ENCODE measurements at regions not wholly inside any gene's neighbourhood (a gene's known extent, or its start where the extent isn't known, plus 50 kb on each side); places are given as distances from the start of the nearest gene placed in this dataset.

DNA sequence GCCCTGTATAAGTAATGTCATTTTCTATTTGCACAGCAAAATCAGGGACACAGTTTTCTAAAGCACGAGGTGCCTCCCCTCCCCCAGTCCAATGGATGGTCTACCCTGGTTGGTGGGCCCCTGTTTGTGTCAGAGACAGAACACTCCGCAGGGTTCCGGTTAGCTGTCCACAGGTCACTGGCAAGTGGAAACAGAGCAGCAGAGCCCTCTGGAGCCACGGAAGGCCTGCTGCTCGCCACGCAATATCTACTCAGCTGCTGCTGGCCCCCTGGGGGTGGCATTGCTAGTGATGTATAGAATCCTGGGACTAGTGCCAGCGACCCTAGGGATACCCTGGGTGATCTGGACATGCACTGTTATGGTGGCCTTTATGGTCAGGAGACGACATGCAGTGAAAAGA is 50.4 kb downstream of the RIN2 start:
- Histone ChIP-seq H3K9me2 (ENCODE audit: insufficient read depth) (no peaks in the 10 kb centered on the region), H3K4me3 (no peak overlapping the region), H4K20me1 (replicated peaks; ENCODE audit: insufficient read depth) (no peaks in the 10 kb centered on the region), H3K27ac (ENCODE audit: low read depth) (no peak overlapping the region), H3K4me2 (no peak overlapping the region), H3K4me1 (ENCODE audit: insufficient read depth) (no peaks in the 10 kb centered on the region), H3F3A (replicated peaks; ENCODE audit: low read depth) (no peaks in the 10 kb centered on the region), H3K27me3 (ENCODE audit: insufficient read depth) (no peaks in the 10 kb centered on the region), H3K79me2 (replicated peaks; ENCODE audit: insufficient read depth) (no peaks in the 10 kb centered on the region), H2AFZ (no peak overlapping the region), H3K36me3 (ENCODE audit: insufficient read depth) (no peaks in the 10 kb centered on the region)
- no peaks in the 10 kb centered on the region for H3K4me1 Mint-ChIP-seq
- H3K4me3 Mint-ChIP-seq, result no peak overlapping the region
- peaks cover 4% of the 10 kb centered on the region for H3K27me3 Mint-ChIP-seq (ENCODE audit: insufficient read depth, low read depth, poor library complexity)
- DNase-seq (ENCODE audit: low spot score) (no peak), ATAC-seq (no peak)
- H3K36me3 Mint-ChIP-seq (ENCODE audit: low read depth), result peaks cover 3% of the 10 kb centered on the region; the same call in 1 of the 3 replicates
- H3K9me3 Mint-ChIP-seq, result no peaks in the 10 kb centered on the region; the same call in 2 of the 3 replicates
- TF ChIP-seq ZNF331 (CRISPR knock-in tag; IDR thresholded peaks at IDR 0.05; ENCODE audit: low read depth), result no peak
- no peak for TF ChIP-seq CREB1 (CRISPR knock-in tag; IDR thresholded peaks at IDR 0.05; ENCODE audit: low read depth)
- TF ChIP-seq, protein P1, sequence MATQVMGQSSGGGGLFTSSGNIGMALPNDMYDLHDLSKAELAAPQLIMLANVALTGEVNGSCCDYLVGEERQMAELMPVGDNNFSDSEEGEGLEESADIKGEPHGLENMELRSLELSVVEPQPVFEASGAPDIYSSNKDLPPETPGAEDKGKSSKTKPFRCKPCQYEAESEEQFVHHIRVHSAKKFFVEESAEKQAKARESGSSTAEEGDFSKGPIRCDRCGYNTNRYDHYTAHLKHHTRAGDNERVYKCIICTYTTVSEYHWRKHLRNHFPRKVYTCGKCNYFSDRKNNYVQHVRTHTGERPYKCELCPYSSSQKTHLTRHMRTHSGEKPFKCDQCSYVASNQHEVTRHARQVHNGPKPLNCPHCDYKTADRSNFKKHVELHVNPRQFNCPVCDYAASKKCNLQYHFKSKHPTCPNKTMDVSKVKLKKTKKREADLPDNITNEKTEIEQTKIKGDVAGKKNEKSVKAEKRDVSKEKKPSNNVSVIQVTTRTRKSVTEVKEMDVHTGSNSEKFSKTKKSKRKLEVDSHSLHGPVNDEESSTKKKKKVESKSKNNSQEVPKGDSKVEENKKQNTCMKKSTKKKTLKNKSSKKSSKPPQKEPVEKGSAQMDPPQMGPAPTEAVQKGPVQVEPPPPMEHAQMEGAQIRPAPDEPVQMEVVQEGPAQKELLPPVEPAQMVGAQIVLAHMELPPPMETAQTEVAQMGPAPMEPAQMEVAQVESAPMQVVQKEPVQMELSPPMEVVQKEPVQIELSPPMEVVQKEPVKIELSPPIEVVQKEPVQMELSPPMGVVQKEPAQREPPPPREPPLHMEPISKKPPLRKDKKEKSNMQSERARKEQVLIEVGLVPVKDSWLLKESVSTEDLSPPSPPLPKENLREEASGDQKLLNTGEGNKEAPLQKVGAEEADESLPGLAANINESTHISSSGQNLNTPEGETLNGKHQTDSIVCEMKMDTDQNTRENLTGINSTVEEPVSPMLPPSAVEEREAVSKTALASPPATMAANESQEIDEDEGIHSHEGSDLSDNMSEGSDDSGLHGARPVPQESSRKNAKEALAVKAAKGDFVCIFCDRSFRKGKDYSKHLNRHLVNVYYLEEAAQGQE (IDR thresholded peaks at IDR 0.05; ENCODE audit: unreplicated experiment), result no peak
- TF ChIP-seq, protein P2, sequence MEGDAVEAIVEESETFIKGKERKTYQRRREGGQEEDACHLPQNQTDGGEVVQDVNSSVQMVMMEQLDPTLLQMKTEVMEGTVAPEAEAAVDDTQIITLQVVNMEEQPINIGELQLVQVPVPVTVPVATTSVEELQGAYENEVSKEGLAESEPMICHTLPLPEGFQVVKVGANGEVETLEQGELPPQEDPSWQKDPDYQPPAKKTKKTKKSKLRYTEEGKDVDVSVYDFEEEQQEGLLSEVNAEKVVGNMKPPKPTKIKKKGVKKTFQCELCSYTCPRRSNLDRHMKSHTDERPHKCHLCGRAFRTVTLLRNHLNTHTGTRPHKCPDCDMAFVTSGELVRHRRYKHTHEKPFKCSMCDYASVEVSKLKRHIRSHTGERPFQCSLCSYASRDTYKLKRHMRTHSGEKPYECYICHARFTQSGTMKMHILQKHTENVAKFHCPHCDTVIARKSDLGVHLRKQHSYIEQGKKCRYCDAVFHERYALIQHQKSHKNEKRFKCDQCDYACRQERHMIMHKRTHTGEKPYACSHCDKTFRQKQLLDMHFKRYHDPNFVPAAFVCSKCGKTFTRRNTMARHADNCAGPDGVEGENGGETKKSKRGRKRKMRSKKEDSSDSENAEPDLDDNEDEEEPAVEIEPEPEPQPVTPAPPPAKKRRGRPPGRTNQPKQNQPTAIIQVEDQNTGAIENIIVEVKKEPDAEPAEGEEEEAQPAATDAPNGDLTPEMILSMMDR (conservative IDR thresholded peaks at IDR 0.05; ENCODE audit: low read depth in 2 of 2), result no peak
- TF ChIP-seq, protein P3, sequence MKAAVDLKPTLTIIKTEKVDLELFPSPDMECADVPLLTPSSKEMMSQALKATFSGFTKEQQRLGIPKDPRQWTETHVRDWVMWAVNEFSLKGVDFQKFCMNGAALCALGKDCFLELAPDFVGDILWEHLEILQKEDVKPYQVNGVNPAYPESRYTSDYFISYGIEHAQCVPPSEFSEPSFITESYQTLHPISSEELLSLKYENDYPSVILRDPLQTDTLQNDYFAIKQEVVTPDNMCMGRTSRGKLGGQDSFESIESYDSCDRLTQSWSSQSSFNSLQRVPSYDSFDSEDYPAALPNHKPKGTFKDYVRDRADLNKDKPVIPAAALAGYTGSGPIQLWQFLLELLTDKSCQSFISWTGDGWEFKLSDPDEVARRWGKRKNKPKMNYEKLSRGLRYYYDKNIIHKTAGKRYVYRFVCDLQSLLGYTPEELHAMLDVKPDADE (IDR thresholded peaks at IDR 0.05), result no peak
- no peak for TF ChIP-seq ZNF114 (CRISPR knock-in tag; IDR thresholded peaks at IDR 0.05)
- TF ChIP-seq NANOG (IDR thresholded peaks at IDR 0.05; ENCODE audit: borderline replicate concordance), result no peak
- no peak for TF ChIP-seq STAT1 (IDR thresholded peaks at IDR 0.05; ENCODE audit: unreplicated experiment)
- TF ChIP-seq JUNB (IDR thresholded peaks at IDR 0.05; ENCODE audit: unreplicated experiment), result no peak
- TF ChIP-seq POLR2AphosphoS5 (IDR thresholded peaks at IDR 0.05; ENCODE audit: low read depth), result no peak
- TF ChIP-seq EZH2phosphoT487 (IDR thresholded peaks at IDR 0.05; ENCODE audit: unreplicated experiment), result no peak
- TF ChIP-seq, protein P4, sequence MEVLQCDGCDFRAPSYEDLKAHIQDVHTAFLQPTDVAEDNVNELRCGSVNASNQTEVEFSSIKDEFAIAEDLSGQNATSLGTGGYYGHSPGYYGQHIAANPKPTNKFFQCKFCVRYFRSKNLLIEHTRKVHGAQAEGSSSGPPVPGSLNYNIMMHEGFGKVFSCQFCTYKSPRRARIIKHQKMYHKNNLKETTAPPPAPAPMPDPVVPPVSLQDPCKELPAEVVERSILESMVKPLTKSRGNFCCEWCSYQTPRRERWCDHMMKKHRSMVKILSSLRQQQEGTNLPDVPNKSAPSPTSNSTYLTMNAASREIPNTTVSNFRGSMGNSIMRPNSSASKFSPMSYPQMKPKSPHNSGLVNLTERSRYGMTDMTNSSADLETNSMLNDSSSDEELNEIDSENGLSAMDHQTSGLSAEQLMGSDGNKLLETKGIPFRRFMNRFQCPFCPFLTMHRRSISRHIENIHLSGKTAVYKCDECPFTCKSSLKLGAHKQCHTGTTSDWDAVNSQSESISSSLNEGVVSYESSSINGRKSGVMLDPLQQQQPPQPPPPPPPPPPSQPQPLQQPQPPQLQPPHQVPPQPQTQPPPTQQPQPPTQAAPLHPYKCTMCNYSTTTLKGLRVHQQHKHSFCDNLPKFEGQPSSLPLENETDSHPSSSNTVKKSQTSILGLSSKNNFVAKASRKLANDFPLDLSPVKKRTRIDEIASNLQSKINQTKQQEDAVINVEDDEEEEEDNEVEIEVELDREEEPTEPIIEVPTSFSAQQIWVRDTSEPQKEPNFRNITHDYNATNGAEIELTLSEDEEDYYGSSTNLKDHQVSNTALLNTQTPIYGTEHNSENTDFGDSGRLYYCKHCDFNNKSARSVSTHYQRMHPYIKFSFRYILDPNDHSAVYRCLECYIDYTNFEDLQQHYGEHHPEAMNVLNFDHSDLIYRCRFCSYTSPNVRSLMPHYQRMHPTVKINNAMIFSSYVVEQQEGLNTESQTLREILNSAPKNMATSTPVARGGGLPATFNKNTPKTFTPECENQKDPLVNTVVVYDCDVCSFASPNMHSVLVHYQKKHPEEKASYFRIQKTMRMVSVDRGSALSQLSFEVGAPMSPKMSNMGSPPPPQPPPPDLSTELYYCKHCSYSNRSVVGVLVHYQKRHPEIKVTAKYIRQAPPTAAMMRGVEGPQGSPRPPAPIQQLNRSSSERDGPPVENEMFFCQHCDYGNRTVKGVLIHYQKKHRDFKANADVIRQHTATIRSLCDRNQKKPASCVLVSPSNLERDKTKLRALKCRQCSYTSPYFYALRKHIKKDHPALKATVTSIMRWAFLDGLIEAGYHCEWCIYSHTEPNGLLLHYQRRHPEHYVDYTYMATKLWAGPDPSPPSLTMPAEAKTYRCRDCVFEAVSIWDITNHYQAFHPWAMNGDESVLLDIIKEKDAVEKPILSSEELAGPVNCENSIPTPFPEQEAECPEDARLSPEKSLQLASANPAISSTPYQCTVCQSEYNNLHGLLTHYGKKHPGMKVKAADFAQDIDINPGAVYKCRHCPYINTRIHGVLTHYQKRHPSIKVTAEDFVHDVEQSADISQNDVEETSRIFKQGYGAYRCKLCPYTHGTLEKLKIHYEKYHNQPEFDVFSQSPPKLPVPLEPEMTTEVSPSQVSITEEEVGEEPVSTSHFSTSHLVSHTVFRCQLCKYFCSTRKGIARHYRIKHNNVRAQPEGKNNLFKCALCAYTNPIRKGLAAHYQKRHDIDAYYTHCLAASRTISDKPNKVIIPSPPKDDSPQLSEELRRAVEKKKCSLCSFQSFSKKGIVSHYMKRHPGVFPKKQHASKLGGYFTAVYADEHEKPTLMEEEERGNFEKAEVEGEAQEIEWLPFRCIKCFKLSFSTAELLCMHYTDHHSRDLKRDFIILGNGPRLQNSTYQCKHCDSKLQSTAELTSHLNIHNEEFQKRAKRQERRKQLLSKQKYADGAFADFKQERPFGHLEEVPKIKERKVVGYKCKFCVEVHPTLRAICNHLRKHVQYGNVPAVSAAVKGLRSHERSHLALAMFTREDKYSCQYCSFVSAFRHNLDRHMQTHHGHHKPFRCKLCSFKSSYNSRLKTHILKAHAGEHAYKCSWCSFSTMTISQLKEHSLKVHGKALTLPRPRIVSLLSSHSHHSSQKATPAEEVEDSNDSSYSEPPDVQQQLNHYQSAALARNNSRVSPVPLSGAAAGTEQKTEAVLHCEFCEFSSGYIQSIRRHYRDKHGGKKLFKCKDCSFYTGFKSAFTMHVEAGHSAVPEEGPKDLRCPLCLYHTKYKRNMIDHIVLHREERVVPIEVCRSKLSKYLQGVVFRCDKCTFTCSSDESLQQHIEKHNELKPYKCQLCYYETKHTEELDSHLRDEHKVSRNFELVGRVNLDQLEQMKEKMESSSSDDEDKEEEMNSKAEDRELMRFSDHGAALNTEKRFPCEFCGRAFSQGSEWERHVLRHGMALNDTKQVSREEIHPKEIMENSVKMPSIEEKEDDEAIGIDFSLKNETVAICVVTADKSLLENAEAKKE (CRISPR knock-in tag; IDR thresholded peaks at IDR 0.05), result no peak
- no peak for TF ChIP-seq EZH2 (IDR thresholded peaks at IDR 0.05; ENCODE audit: low read depth, unreplicated experiment)
- H3K27ac Mint-ChIP-seq, result no peak overlapping the region

All from GM23338 (cell line).